Vagina (tissue), 2 donors: ENCODE measurements at regions not wholly inside any gene's neighbourhood (a gene's known extent, or its start where the extent isn't known, plus 50 kb on each side); places are given as distances from the start of the nearest gene placed in this dataset.

Experiments
- POLR2A ChIP-seq, 2 donors: fragments of 450-650 bp; IDR thresholded peaks; one replicate each; pipeline ENCODE4 v1.6.1; 2017; ENCODE audit warnings: antibody characterized with exemption in 2 of 2, mild to moderate bottlenecking in 2 of 2, moderate library complexity in 2 of 2
- POLR2AphosphoS5 ChIP-seq, 2 donors: sonication (generic); formaldehyde crosslinking; IDR thresholded peaks; one replicate each; pipeline ENCODE4 v1.9.0; 2017; ENCODE audit warnings: antibody characterized with exemption in 2 of 2, mild to moderate bottlenecking in 2 of 2, low read depth in 1 of 2; ENCODE audit not compliant: insufficient read depth in 1 of 2
- TF ChIP-seq, protein P1 (sequence below), 3 experiments: fragments of 450-650 bp in 2 of 3; fragments of 200-600 bp in 1 of 3; sonication (generic) in 1 of 3; IDR thresholded peaks; one replicate each; pipeline ENCODE4 v1.5.1; 2017 to 2019; ENCODE audit warnings: antibody characterized with exemption in 3 of 3, mild to moderate bottlenecking in 2 of 3, moderate library complexity in 2 of 3

DNA sequence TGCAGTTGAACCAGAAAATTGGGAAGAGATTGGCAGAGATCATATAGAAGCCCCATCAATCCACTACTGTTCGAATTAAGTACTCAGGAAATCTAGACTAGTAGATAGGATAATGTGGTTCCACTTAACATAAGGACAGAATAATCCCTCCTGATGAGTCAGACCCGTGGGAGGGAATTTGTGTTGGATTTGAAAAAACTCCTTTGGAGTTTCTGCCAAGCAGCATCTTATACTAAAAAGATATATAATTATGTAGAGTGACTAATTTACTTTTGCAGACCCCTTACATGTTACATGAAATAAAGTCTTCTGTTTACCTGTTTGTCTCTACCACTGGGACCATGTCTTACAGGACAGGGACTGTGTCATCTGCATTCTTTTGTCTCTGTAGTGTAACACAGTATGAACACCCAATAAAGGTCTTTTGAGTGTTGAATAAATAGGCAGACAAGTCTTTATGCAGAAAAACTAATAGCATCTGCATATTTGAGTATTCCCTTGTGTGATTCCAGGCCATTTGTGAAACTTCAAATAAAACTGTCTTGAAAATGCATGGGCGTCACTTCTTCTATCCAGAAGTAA lies 122.6 kb upstream of the DNAJC10 start:
- TF ChIP-seq, protein P1, sequence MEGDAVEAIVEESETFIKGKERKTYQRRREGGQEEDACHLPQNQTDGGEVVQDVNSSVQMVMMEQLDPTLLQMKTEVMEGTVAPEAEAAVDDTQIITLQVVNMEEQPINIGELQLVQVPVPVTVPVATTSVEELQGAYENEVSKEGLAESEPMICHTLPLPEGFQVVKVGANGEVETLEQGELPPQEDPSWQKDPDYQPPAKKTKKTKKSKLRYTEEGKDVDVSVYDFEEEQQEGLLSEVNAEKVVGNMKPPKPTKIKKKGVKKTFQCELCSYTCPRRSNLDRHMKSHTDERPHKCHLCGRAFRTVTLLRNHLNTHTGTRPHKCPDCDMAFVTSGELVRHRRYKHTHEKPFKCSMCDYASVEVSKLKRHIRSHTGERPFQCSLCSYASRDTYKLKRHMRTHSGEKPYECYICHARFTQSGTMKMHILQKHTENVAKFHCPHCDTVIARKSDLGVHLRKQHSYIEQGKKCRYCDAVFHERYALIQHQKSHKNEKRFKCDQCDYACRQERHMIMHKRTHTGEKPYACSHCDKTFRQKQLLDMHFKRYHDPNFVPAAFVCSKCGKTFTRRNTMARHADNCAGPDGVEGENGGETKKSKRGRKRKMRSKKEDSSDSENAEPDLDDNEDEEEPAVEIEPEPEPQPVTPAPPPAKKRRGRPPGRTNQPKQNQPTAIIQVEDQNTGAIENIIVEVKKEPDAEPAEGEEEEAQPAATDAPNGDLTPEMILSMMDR (IDR thresholded peaks at IDR 0.05), result no peak
- TF ChIP-seq POLR2A (IDR thresholded peaks at IDR 0.05) (no peak), POLR2AphosphoS5 (IDR thresholded peaks at IDR 0.05; ENCODE audit: insufficient read depth in 1 of 2, low read depth in 1 of 2) (no peak)
